CD4-positive, alpha-beta T cell treated with Interleukin-17A for 1 hour (primary cell): ENCODE measurements at regions not wholly inside any gene's neighbourhood (a gene's known extent, or its start where the extent isn't known, plus 50 kb on each side); places are given as distances from the start of the nearest gene placed in this dataset.

Experiments
- DNase-seq: peaks from one replicate; pipeline ENCODE4 v3.0.0-alpha.2; 2020

DNA sequence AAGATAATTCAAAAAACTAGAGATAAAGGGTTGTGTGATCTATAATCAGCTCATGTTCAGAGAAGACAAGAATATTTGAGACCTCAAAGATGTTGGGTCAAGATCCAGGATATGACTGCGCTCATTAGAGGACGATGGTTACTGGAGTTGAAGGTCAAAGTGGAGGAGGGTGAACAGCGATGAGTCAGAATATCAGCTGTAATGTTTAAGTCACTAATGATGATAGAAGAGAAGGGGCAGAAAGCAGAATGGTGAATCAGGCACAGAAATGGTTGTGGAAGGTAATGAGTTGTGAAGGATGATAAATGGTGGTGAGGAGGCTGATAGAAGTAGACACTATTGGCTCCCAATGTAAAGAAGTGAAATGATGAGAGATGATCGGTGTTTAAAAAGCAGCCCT is 540.3 kb downstream of the INHBA start:
- DNase-seq = no peak

DNA sequence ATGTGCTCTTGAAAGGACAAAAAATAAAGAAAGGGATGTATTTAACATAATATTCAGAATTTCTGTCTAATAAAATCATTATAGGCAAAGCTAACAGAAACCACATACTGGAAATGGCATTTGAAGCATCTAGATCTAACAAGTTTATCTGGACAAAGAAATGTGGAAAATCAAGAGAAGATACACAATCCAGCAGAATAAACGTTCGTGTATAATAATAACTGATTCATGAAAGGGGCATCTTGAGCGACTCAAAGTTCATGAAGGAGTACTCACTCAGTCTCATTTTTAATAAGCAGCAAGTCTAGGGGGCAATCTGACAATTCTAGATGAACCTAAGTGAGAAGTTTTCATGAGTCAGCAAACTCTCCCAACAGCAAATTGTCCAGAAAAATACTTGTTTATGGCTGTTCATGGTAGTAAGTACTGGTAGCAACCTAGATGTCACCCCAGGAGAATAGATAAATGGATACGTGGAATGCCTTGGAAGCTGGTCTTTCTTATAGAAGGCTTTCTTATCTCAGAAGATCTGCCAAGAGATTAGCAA is 541.8 kb downstream of the INHBA start:
- no peak for DNase-seq

DNA sequence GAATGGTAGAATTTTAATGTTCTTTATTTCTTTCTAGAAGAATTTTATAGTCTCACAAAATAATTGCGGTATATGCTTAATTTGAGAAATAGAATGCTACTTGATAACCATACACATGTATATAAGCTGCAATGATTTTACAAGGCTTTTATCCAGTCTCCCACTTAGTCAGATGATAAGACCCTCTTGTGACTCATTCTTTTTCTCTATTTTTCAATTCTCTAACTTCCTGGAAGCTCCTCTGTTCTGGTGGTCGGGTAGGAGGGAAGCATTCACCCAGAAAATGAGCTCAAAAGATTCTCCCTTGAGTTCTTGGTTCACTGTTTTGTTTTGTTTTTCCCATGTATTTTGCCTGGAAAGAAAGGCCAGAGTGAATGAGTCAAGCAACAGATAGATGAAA is 546.6 kb downstream of the INHBA start:
- no peak for DNase-seq

DNA sequence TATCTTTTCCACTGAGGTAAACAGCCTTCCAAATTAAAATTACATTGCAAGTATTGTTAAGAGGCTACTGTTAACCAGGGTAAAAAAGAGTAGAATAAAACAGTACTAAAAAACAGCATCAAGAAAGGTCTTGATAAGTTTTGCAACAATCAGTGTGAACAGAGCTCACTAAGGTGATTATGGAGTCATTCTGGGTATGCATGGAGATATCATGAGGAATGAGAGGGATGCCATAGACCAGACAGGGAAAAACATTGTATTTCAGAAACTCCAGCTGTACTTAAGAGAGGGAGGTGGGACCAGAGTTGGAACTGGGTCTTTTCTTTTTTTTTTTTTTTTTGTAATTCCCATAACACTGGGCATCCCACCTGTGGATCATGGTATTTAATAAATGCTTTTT is 549.6 kb downstream of the INHBA start:
- no peak for DNase-seq

DNA sequence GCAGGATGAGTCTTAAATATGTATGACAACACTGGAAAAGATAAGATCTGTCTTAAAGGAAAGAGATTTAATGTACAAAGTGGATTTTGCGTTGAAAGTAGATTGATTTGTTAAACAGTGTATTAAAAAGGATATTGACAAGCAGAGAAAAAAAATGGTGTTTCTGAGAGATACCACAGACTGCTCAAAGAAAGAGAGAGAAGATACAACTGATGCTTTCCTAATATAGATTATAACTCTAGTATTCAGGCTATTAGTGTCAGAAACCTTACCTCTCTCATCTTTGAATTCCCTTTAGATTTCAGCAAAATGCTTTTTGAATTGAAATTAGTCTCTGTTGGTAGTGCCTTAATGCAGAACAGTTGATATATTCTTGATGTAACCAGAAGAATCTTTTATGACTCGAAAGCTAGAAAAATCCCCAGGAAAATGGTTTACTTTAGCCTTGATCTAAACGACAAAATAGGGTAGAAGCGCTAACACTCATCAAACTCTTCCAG is 550.7 kb downstream of the INHBA start:
- DNase-seq = no peak

DNA sequence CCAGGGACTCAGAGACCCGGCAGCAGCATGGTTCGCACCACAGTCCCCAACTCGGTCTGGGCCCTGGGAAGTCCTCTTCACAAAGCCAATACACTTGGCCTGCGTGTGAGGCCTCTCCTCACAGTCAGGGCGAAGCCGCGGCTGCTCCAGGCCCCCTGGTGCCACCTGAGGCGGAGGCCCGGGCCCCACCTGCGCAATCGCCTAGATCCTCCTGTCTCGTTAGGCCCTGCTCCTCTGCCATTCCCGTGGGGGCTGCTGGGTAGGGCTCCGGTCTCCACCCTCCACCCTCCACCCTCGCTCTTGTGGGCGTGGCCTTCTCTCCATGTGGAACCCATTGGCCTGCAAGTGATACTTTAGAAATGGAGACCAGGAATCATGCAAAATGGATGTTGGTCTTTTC is 553.3 kb downstream of the INHBA start:
- no peak for DNase-seq

DNA sequence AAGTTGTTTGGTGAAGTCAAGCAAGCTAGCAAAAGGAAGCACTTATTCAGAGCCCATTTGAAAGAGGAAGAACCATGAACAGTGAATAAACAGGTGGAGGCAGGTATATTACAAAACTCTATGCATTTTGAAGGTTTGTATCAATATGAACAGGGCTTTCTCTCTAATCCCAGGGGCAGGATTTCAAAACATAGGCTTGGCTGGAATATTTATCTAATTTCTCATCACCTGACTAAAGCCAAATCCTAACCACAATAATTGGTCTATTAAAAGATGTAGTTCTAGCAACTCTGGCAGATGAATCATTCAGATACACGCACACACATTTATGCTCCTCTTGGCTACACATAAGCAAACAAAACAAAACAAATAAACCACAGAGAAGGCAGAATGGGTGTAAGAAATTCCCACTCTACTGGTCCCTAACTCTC is 554.4 kb downstream of the INHBA start:
- no peak for DNase-seq

DNA sequence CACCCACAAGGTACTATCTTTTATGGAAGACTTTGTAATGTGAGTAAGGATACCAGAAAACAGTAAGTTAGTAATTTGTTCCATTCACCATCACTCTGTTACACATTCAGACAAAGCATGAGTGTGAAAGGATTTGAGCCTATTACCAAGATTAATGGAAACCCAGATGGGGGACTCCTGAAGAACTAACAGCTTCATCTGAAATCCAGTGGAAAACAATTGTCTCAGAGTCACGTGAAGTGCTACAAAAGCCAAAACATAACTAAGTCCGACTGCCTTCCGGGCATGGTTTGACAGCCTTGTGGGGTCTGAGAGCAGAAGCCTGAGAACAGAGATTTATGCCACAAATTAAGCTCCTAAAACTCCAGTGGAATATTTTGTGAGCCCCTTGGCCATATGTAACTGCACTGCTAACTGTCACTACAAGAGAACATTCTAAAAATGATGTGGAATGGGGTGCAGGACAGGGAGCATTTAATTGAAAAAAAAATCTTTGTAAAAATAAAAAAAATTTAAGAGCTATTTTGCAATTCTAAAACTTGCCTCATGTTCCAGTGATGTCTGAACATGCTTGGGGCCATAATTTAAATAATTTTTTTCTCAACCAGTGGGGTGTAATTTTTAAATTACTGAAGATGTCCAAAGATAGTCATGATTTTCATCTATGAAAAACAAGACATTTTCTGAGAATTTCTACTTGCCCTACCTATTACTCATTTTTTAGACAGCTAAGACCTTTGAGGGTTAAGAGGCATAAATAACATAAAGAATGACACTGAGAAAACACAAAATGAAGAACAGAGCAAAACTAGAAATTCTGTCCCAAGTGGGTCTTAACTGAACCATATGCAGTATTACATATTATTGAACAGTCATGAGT is 555.0 kb downstream of the INHBA start:
- no peak for DNase-seq

DNA sequence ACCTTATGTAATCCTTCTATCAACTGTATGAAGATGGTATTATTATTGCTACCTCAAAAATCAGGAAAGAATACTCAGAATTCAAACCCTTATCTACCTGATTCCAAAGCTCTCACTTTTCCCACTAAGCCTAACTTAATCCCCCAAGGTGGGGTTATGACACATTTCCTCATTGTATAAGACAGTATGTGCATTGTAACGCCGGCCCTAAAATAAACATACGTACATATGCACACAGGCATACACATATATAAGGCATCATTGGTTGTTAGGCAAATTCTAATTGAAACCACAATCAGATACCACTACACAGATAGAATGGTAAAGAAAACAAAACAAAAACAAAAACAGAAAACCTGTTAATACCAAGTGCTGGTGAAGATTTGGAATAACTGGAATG is 556.5 kb downstream of the INHBA start:
- DNase-seq = no peak

DNA sequence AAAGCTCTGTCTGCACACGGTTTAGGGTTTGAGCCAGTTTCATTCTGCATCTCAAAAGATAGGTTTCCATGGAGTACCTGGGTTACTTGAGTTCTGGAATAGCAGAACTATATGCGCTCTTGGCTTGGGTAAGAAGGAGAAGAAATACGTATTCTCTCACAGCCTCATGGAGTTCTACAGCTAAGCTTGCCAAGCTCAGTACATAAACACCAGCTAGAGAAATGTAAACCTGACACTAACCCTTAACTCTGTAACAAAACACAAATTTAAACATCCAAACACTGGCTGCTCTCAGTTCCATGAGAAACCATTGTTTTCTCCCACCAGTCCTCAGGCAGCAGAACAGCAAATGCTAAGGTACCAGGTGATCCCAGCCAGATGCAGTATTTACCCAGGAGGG is 557.2 kb downstream of the INHBA start:
- no peak for DNase-seq

DNA sequence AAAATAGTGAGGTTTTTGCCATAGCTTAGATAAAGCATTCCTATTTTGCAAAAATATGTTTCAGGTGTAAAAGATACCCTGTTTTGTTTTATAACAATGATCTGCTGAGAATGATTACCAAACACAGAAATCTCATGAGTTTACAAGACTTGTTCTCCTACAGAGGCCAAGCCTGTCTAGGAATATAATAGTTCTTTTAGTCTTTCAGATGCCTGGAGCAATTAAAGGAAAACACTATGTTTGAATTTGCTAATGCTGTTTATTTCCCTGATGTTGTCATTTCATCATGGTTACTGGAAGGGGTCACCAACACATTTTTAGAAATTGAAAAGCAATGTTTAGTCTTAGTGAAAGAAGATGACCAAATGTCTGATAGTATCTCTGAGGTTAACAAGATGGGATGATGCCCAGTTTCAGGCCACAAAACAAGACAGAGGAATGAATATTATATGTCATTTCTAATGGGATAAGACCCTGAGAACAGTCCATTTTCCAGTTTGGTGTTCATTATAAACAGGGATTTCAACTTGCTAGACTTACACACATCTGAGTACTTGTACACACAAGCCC is 559.9 kb downstream of the INHBA start:
- no peak for DNase-seq

DNA sequence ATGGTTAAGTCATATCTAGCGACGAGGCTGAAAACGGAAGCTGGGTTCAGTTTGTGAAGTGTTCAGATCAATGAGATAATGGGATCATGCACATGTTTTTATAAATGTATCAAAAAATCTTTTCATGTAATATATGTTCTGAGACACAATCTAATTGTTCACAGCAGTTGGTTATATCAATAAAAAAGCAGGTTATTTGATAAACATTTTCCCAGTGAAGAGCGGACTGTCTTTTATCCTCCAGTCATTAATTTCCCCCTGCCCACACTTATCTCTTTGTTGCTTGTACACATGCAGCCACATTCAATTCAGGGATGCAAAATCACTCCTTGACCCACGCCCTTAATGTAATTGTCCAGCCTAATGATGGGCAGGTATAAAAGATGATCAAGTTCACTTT is 563.1 kb downstream of the INHBA start:
- no peak for DNase-seq

DNA sequence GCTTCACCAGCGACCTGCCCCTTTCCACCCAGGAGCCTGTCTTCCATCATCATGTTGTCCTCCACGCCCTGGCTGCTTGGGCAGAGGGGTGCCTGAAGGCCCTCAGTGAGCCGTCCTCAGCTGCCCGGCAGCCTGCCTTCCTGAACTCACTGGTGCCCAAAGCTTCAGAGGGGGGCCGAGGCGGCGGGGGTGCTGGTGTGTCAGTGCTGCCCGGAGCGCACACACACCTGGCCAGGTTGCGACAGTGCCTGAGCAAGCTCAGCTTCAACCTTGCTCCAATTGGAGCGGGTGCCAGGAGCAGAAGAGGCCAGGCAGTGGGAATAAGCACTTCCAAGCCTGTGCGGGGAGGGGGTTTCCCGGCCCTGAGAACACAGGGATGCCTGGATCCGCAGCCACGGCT is 566.3 kb downstream of the INHBA start:
- DNase-seq = no peak

DNA sequence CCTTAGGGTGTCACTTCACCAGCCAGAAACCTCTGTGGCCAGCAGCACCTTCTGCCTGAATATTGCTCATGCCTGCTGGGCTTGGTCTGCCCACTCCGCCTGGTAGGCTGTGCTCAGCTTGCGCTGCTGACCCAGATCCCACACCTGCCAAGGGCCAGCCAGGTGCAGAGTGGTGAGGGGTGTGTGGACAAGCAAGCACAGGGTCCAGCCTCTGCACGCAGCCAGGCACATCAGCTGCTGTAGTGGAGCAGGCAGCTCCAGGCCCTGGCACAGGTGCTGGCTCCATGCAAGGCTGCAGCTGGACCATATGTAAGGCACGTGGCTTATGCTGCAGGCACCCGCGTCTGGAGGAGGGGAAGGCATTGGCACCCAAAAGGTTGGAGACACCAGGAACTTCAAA is 567.4 kb downstream of the INHBA start:
- DNase-seq = no peak

DNA sequence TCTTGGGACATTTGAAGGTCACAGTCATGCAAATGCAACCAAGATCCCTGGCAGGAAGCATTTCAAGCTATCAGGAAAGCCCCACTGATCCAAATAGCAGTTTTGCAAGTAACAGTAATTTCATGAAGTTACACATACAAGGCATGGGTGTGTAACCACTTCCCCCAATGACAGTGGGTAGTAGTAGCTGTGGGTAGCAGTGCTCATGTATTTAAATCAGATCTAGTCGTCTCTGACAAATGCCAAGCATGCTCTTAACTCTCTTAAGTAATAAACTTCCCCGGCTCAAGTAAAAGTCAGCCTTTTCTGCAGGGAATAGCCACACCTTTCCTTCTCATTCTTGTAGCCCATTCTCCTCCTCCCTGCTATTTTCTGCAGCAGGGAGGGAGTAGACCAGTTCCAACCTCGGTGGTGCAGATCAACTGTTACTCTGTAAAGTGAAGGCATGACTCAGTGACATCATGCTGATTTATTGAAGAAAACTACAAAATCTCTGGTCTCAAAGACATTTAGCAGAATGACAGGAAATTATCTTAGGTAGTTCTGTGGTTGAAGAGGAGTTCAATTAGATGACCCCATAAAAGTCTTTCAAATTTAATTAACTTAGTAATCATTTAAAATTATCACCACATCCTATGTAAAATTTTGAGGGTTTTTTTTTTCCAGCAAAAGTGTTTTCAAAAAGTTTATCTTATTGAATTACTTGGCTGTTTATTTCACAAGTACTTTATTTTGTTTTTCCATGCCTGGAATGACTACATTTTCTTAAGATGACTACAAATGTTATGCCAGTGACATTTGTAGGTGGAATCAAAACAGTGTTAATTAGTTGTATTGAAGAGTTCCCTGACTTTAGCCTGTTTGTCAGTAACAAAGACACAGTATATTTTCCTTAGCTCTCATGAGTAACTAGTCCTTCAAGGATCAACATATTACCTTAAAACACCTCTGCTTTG is 568.3 kb downstream of the INHBA start:
- DNase-seq = no peak

DNA sequence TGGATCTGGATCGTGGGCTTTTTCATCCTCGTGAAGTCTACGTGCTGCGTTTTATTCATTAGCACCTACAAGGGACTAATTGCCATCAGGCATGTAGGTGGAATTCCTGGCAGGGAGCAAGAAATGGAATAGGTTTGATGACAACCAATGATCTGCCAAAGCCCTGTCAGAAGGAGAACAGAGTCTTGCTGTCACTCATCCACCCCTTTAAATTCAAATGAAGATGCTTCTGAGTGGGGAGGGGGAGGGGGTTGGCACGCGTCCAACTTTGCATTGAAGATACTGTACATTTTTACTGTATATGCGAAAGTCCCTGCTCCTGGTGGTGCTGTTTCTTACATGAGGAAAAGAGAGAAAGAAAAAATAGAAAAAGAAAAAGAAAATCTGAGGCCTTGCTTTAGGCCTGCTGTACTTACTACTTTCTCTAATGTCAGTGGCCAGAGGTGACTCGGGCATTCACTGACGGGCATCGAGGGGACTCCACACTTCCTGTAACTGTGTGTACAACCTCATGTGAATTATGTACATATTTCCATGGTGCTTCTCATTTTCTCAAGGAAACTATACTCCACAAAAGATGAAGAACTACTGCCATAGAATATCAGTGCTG is 569.1 kb downstream of the INHBA start:
- no peak for DNase-seq

DNA sequence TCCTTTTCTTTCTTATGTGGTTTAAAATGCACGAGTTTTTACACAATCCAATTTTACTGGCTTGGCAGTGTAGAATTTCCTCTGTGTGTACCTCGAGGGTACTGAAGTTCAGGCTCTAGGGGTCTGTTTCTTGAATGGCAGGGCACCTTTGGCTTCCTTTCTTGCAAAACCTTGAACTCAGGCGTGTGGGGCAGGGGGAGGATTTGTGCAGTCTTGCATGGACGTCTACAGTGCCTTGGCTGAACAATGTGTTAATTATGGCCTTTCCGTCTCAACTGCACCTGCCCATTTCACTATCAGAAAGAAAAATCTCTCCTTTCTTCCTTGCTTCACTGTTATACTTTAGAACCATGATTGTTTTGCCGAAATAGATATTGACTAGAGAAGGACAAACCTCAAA is 570.9 kb downstream of the INHBA start:
- DNase-seq = no peak

DNA sequence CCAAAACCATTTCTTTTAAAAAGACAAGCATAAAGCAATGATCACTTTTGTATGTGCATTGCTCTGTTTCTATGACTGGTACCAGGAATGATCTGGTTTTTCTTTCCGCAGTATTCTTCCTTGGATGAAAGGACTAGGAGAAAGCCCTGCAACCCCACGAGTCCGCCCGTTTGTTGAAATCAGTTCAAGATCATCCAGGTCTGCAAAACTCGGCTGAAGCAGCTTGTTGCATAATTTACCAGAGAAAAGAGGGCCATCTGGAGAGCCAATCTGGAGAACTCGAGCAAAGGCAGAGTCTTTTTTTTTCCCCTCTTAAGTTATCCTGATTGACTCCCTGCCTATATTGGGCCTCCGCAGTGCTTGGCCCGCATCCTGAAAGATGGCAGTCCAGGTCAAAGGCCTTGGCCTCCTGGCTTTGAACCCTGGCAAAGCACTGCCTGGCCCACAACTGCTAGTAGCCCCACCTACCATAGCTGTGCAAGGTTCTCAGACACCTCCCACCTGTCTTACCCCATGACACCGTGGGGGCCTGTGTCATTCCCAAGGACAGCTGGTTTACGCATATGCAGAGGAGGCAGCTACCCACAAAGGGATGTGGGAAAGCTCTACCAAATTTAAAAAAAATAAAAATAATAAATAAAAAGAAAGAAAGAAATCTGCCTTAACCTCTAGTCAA is 572.2 kb downstream of the INHBA start:
- DNase-seq = no peak

DNA sequence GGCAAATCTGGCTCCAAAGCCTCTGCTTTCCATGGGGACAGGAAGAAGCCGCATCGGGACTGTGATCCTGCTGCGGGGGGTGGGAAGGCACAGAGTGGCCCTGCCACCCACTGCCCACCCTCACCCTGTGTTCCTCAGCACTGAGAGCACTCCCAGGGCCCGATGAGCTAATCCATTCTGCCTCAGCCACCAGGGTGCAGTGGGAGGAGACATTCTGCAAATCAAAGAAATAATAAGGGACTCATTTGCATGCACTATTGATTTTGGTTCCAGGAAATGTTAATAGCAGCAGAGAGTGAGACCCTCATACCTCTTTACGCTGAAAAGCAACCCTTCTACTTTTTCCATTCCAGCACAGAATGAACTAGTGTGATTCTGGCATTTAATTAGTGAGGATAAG is 572.8 kb downstream of the INHBA start:
- no peak for DNase-seq

DNA sequence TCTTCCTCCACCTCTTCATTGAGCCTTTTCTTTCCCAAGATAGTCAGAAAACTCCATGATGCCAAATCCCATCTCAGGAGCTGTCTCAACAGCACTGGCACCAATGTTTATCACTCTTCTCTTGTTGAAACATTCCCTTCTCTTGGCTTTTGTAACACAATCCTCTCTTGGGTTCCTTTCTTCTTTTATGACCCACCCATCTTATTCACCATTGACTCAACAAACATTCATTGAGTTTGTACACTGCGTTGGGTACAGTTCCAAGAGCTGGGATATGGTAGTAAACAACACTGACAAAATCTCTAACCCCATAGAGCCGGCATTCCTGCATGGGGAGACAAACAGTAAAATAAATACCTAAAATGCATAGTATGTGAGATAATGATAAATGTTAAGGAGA is 577.5 kb downstream of the INHBA start:
- DNase-seq = no peak

DNA sequence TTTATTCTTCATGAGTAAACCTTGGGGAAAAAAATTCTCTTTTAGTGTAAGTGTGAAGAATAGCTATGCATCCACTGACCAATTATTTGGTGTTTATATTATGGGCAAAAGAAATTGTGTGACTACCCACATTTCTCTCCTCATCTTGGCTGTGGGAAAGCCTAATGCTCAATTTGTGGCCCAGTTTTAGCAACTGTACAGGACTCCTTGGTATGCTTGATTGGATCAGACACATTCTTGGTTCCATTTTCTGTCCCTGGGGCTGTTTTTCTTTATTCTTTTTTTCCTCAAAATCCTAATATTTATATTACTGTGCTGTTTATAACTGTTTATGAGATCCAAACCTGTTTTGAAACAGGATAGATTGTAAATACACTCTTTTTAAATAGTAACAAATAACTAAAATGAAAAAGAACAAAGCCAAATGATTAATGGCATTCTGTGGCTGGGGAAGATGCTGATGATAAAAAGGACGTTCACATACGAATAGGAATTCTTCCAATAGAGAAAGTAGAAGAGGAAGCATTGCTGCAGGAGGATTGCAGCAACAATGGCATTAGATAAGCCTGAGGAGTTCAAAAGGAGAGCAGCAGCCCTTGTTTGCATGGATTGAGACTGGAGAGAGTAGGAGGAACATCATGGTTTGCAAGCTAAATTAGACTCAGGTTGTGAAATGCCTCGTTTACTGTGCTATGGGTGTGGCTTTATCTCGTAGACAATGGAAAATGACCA is 580.5 kb downstream of the INHBA start:
- no peak for DNase-seq
